OCI-LY7 (cell line): ENCODE measurements at regions not wholly inside any gene's neighbourhood (a gene's known extent, or its start where the extent isn't known, plus 50 kb on each side); places are given as distances from the start of the nearest gene placed in this dataset.
"Not testable (repeated sequence)": the region's sequence is repeated elsewhere in the genome, so short reads cannot be mapped to it uniquely, and the experiment has no call there.

ENCODE experiments used
- BruUV-seq: library from RNA; stranded (reverse); fragments of 400-500 nt; replicated peaks from 2 replicates; lab custom pipeline; 2021; lab: Mats Ljungman, UMichigan
- CTCF ChIA-PET: fragments of 300-600 bp; sonication (Branson Sonifier 250); formaldehyde crosslinking; loops from one replicate; lab custom pipeline; 2022; ENCODE audit warnings: antibody characterized with exemption; ENCODE audit not compliant: unreplicated experiment; lab: Charles Lee
- POLR2A ChIA-PET: fragments of 300-600 bp; sonication (Branson Sonifier 250); formaldehyde crosslinking; loops from one replicate; lab custom pipeline; 2022; ENCODE audit warnings: antibody characterized with exemption; lab: Charles Lee
- DNase-seq: peaks from one replicate; pipeline ENCODE4 v3.0.0-alpha.2; 2015; ENCODE audit warnings: low spot score
- H2AFZ ChIP-seq: fragments of 200-600 bp; sonication (generic), shearing (Covaris generic); 2 replicates; pipeline ENCODE4 v1.6.1; 2014; ENCODE audit warnings: mild to moderate bottlenecking, antibody characterized with exemption, low read length, moderate library complexity
- H3K27ac ChIP-seq: fragments of 200-600 bp; sonication (generic); 2 replicates; pipeline ENCODE4 v1.5.1; 2014; ENCODE audit warnings: mixed run types, low read depth, mild to moderate bottlenecking, moderate library complexity, low read length, inconsistent platforms; ENCODE audit not compliant: poor library complexity, severe bottlenecking
- H3K36me3 ChIP-seq: fragments of 200-600 bp; sonication (generic); 2 replicates; pipeline ENCODE4 v1.6.1; 2014; ENCODE audit warnings: mild to moderate bottlenecking, antibody characterized with exemption, low read length, moderate library complexity, mixed read lengths; ENCODE audit not compliant: insufficient read depth
- H3K4me1 ChIP-seq: fragments of 200-600 bp; sonication (generic); 2 replicates; pipeline ENCODE4 v1.5.1; 2014; ENCODE audit warnings: mild to moderate bottlenecking, low read length; ENCODE audit not compliant: insufficient read depth, poor library complexity, severe bottlenecking
- H3K4me2 ChIP-seq: fragments of 200-600 bp; sonication (generic); 2 replicates; pipeline ENCODE4 v1.6.1; 2014; ENCODE audit warnings: mild to moderate bottlenecking, low read length
- H3K4me3 ChIP-seq: fragments of 200-600 bp; sonication (generic); 2 replicates; pipeline ENCODE4 v1.5.1; 2014; ENCODE audit warnings: mild to moderate bottlenecking, low read depth, low read length; ENCODE audit not compliant: poor library complexity, severe bottlenecking
- H3K79me2 ChIP-seq: fragments of 200-600 bp; sonication (generic); 2 replicates; pipeline ENCODE4 v1.6.1; 2016; ENCODE audit warnings: low read depth, mild to moderate bottlenecking, low read length, moderate library complexity, mixed read lengths; ENCODE audit not compliant: insufficient read depth
- H3K9me2 ChIP-seq: fragments of 200-600 bp; sonication (generic); 2 replicates; pipeline ENCODE4 v1.6.1; 2016; ENCODE audit warnings: mild to moderate bottlenecking, low read length, mixed read lengths; ENCODE audit not compliant: insufficient read depth
- H3K9me3 ChIP-seq: fragments of 200-600 bp; sonication (generic); 2 replicates; pipeline ENCODE4 v1.6.1; 2014; ENCODE audit warnings: mild to moderate bottlenecking, mixed run types, low read length, mixed read lengths
- H4K20me1 ChIP-seq: fragments of 200-600 bp; sonication (generic); 2 replicates; pipeline ENCODE4 v1.6.1; 2014; ENCODE audit warnings: mild to moderate bottlenecking, antibody characterized with exemption, low read length, moderate library complexity, mixed read lengths; ENCODE audit not compliant: insufficient read depth
- EZH2phosphoT487 ChIP-seq: fragments of 200-600 bp; sonication (generic); IDR thresholded peaks from 2 replicates; pipeline ENCODE4 v1.6.1; 2018; ENCODE audit warnings: low read depth, borderline replicate concordance, mild to moderate bottlenecking, mixed run types, antibody characterized with exemption, low read length, moderate library complexity, mixed read lengths
- intact Hi-C: fragments of 100-400 bp; cut with micrococcal nuclease; formaldehyde crosslinking; loops from one replicate; pipeline ENCODE4 v1.10.0; 2022; ENCODE audit not compliant: unreplicated experiment
- TF ChIP-seq, protein P1 (sequence below): fragments of 200-600 bp; sonication (generic); conservative IDR thresholded peaks from 2 replicates; pipeline ENCODE4 v1.5.1; 2014; ENCODE audit warnings: mild to moderate bottlenecking, antibody characterized with exemption, low read length, moderate library complexity, mixed read lengths

DNA sequence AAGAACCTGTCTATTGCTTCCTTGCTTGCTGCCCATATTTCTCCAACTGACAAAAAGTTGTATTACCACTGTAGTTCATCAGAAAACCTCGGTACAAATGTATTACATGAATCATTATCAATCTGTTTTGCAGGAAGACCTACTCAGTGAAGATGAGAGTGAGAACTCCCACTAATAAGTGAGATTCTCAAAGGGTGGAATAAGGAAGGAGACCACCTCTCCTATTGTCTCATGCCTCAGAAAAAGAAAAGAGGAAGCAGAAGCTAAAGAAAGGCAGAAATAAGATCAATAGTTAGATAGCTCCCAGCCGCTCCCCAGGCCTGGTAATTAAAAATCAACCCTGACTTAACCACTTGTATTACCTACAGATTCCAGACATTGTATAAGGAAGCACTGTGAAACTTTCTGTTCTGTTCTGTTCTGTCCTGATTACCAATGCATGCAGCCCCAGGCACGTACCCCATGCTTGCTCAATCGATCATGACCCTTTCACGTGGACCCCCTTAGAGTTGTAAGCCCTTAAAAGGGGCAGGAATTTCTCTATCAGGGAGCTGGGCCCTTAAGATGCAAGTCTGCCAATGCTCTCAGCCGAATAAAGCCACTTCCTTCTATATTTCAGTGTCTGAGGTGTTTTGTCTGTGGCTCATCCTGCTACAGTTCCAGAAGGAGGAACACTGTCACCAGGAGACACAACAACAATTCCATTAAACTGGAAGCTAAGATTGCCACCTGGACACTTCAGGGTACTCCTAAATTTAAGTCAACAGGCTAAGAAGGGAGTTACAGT, 152.5 kb upstream of the COX7C start:
- no peak overlapping the region for H3K27ac ChIP-seq
- CTCF ChIA-PET = no interaction called here
- no peak overlapping the region for H3K4me3 ChIP-seq

DNA sequence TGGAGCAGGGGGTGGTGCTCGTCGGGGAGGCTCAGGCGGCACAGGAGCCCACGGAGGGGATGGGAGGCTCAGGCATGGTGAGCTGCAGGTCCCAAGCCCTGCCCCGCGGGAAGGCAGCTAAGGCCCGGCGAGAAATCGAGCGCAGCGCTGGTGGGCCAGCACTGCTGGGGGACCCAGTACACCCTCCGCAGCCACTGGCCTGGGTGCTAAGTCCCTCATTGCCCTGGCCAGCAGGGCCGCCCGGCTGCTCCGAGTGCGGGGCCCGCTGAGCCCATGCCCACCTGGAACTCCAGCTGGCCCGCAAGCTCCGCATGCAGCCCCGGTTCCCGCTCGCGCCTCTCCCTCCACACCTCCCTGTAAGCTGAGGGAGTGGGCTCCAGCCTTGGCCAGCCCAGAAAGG, 151.0 kb upstream of the COX7C start:
- H3K9me3 ChIP-seq, H3K4me2 ChIP-seq, POLR2A ChIA-PET, H3K9me2 ChIP-seq, CTCF ChIA-PET, H2AFZ ChIP-seq, H3K36me3 ChIP-seq, intact Hi-C loops, DNase-seq, H3K4me3 ChIP-seq, H4K20me1 ChIP-seq, H3K79me2 ChIP-seq, BruUV-seq, H3K27ac ChIP-seq, H3K4me1 ChIP-seq: not testable (repeated sequence)

More for the DNA sequence above, 152.5 kb upstream of the COX7C start:
- Histone ChIP-seq H2AFZ (no peak overlapping the region), H3K79me2 (no peaks in the 10 kb centered on the region), H3K4me1 (no peaks in the 10 kb centered on the region), H4K20me1 (no peaks in the 10 kb centered on the region), H3K36me3 (no peaks in the 10 kb centered on the region), H3K9me2 (no peaks in the 10 kb centered on the region), H3K4me2 (no peak overlapping the region), H3K9me3 (peaks cover 6% of the 10 kb centered on the region; the same call in 1 of the 2 replicates)
- DNase-seq = peak; percentile 2
- TF ChIP-seq, protein P1, sequence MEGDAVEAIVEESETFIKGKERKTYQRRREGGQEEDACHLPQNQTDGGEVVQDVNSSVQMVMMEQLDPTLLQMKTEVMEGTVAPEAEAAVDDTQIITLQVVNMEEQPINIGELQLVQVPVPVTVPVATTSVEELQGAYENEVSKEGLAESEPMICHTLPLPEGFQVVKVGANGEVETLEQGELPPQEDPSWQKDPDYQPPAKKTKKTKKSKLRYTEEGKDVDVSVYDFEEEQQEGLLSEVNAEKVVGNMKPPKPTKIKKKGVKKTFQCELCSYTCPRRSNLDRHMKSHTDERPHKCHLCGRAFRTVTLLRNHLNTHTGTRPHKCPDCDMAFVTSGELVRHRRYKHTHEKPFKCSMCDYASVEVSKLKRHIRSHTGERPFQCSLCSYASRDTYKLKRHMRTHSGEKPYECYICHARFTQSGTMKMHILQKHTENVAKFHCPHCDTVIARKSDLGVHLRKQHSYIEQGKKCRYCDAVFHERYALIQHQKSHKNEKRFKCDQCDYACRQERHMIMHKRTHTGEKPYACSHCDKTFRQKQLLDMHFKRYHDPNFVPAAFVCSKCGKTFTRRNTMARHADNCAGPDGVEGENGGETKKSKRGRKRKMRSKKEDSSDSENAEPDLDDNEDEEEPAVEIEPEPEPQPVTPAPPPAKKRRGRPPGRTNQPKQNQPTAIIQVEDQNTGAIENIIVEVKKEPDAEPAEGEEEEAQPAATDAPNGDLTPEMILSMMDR = no peak
- no peak for TF ChIP-seq EZH2phosphoT487
- POLR2A ChIA-PET = no interaction called here
- no TSS peak for BruUV-seq
- intact Hi-C loops = no loop called here

DNA sequence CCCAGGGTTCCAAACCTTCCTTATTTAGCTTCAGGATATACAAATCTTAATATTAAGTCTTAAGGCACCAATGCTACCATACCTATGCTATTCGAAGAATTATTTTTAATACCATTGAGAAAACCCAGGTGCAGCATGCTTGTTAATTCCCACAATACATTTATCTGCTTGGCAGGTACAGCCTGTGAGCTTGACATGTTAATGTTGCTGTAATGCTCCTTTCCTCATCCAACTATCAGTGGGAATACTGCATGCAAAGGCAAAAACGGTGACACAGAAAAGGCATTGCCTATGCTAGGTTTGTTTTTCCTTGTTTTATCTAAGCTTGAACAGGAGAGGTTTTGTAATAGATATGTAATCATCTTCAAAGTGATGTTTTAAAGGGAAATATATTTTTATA, 135.7 kb upstream of the COX7C start:
- Histone ChIP-seq H3K4me3 (no peak overlapping the region), H2AFZ (no peak overlapping the region), H3K79me2 (no peaks in the 10 kb centered on the region), H3K36me3 (no peaks in the 10 kb centered on the region), H4K20me1 (no peaks in the 10 kb centered on the region; the same call in 1 of the 2 replicates), H3K9me2 (no peaks in the 10 kb centered on the region), H3K9me3 (no peaks in the 10 kb centered on the region), H3K4me2 (no peak overlapping the region), H3K4me1 (no peaks in the 10 kb centered on the region), H3K27ac (no peak overlapping the region)
- no TSS peak for BruUV-seq
- no peak for DNase-seq
- ChIA-PET CTCF (no interaction called here), POLR2A (no interaction called here)
- TF ChIP-seq EZH2phosphoT487 = no peak
- TF ChIP-seq, protein P1 = no peak
- intact Hi-C loops = loop anchor here (10.0 kb wide), 1 partner anchor 203 kb away; no protein-coding TSS in a partner anchor
